HT1080 (cell line): ENCODE measurements at regions not wholly inside any gene's neighbourhood (a gene's known extent, or its start where the extent isn't known, plus 50 kb on each side); places are given as distances from the start of the nearest gene placed in this dataset.
A peak's percentile ranks its signal among the peaks of the same experiment; 100 is the strongest.

Experiments
- DNase-seq: peaks from one replicate; pipeline ENCODE4 v3.0.0-alpha.2; 2015; ENCODE audit warnings: low read depth

DNA sequence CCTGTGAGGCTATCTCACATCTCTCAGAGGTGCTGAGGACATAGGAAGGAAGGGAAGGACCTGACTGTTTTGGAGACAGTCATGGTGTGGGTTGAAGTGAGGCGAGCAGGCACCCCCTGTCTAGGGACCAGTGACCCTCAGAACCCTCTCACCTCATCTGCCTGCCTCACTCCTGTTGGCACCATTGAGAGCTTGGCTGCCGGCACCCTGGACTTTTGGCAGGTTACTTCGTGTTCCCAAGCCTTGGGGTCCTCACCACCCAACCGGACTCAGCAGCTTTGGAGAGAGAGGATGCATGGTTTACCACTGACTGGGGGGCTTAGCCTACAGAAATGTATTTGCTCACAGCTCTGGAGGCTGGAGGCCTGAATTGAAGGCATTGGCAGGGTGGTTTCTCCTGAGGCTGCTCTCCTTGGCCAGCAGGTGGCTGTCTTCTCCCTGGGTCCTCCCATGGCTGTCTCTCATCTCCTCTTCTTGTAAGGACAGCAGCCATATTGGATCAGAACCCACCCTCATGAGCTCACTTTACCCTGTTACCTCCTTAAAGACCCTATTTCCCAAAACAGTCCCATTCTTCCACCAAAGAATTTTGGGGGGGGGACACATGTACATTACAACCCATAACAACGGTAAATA lies 142.0 kb downstream of the TSN start:
- peak; percentile 72 for DNase-seq

- DNase-seq: peak; percentile 85
Observed at GRCh38 chr2:121898483-121898882, 143.0 kb downstream of the TSN start.

DNA sequence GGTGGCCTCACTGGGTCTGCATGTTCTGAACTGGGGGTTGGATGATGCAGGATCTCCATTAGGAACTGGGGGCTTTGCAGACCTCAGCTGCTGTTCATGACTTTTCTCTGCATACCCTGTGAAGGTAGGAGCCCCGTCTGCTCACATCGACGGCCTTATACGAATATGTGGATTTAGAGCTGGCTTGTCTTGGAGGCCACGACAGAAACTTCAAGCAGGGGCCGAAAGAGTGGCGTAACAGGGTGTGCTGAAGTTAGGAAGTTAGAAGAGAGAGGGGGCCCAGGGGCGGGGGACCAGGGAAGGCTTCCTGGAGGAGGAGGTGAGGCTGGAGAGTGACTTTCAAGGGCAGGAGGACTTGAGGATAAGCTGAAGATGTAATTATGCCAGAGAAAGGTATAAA lies 144.9 kb downstream of the TSN start:
- no peak for DNase-seq

DNA sequence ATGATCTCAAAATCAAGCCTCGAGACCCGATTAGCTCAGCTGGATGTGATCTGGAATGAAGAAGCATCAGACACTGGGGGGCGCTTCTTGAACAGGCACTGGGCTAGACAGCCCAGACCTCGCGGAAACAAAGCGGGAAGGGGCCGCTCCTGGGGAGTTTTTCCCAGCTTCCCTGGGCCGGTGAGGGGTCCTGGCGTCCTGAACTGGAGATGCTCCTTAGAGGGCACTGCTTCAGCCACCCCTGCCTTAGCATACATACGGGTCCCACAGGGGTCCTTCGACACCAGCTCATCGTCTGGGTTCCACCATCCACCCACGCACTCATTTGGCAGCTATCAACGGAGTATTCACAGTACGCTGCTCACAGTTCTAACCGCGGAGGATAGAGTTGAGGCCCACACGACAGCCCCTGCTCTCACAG lies 146.7 kb downstream of the TSN start:
- peak; percentile 84 for DNase-seq

GRCh38 chr2:121902616-121903015 lies 147.2 kb downstream of the TSN start:
- no peak for DNase-seq

DNA sequence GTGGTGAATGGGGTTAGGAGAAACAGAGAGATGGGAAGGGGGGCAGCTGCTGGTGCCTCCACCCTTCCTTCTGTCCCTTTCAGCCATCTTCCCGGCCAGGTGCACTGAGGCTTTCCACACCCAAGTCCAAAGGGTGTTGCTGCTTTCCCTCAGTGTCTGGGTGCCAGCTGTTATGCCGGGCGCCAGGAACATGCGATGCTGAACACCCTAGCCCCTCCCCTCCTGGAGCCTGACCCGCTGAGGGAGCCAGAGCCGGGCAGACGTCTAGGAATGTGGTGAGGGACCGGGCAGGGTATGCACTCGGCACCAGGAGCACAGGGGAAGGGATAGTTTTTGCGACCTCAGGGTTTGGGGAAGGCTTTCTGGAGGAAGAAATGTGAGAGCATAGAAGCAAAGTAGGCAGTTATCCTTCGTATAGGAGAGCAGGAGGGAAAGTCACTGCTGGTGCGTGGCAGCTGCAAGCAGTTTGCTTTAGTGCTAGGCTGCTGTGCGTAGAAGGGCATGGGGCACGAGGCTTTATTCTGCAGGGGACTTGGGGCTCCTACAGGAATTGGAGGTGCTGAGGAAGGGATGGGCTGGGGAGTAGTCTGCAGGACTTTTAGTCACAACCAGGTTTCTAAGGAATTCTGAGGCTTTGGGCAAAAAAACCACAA lies 147.7 kb downstream of the TSN start:
- peak; percentile 30 for DNase-seq

DNA sequence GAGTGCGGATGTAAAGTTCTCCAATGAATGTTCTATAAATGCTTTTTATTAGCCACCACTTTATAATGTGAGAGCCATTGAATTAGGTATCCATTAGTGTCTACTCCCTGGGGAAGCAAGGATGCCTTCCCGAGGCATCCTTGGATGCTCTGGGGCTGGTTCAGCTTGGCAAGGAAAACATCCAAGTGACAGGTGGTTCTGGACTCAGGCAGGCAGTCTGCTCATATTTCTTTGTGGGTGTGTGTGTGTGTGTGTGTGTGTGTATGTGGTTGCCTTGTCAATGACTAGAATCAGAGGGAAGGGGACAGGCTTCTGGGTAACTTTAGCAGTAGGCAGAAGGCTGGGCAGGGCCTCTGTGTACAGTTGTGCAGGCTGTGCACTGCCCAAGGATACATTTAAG lies 149.2 kb downstream of the TSN start:
- DNase-seq: no peak

GRCh38 chr2:121905201-121905600 lies 149.8 kb downstream of the TSN start:
- DNase-seq: no peak

- DNase-seq: no peak
Observed at GRCh38 chr2:121906170-121906569, 150.7 kb downstream of the TSN start.

GRCh38 chr2:121907928-121908327 lies 152.5 kb downstream of the TSN start:
- no peak for DNase-seq

- no peak for DNase-seq
Observed at GRCh38 chr2:121910139-121910538, 154.7 kb downstream of the TSN start.

- DNase-seq: no peak
Observed at GRCh38 chr2:121911036-121911435, 155.6 kb downstream of the TSN start.

DNA sequence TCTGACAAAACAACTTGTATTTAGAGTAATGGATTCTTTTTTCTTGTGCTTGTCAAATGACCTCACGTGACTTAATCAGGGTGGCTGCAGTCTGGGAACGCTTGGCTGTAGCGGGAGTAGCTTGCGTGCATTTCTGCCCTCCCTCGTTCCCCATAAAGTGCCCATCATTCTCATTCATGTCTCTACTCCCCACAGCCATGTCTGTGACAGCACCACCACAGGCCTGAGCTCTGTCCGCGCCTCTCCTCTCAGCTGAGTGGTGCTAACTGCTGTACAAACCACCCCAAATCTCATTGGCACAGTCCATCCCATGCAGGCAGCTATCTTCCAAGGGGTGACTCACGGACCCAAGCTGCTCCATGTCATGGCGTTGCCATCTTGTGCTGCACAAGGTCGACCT lies 161.7 kb downstream of the TSN start:
- DNase-seq: no peak

DNA sequence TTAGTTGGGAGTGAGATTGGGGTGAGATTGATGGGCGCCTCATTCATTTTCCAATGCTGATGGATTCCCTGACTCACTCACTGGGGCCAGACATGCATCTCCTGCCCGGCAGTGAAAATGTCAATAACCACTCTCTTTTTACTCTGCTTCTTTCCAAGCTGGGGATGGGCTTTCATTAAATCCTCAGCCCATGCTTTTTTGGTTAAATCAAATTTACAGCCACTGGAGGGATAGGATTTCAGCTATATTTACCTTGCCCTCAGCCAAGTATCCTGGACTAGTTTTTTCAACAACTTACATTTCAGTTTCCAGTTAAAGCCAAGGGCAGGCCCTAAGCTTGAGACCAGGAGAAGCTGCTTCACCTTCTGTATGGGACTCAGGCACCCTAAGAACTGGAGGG lies 162.8 kb downstream of the TSN start:
- DNase-seq: no peak

- DNase-seq: no peak
Observed at GRCh38 chr2:121919803-121920202, 164.4 kb downstream of the TSN start.

DNA sequence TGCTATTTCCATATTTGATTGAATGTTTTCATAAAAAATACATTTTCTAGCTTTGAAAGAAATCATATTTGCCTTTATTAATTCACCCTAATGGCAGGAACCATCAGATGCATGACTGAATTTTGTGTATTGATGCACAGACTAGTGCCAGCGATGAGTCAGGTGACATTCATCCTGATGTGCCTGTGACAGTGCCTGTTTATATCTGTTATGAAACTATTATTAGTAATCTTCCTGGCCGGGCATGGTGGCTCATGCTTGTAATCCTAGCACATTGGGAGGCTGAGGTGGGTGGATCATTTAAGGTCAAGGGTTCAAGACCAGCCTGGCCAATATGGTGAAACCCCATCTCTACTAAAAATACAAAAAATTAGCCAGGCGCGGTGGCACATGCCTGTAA lies 170.0 kb downstream of the TSN start:
- peak; percentile 47 for DNase-seq

DNA sequence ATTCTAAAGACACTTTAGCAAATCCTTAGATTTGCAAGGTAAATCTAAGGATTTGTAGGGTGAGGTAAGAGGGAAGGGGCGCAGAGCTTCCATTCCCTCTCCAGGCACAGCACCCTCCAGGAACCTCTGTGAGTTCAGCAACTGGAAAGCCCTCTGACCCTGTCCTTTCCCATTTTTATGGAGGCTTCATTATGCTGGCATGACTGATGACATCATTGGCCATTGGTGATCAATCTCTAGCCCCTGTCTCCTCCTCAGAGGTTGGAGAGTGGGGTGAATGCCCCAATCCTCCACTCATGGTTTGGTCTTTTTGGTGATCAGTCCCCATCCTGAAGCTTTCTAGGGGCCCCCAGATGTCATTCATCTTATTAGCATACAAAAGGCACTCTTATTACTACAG lies 187.8 kb downstream of the TSN start:
- DNase-seq: no peak

DNA sequence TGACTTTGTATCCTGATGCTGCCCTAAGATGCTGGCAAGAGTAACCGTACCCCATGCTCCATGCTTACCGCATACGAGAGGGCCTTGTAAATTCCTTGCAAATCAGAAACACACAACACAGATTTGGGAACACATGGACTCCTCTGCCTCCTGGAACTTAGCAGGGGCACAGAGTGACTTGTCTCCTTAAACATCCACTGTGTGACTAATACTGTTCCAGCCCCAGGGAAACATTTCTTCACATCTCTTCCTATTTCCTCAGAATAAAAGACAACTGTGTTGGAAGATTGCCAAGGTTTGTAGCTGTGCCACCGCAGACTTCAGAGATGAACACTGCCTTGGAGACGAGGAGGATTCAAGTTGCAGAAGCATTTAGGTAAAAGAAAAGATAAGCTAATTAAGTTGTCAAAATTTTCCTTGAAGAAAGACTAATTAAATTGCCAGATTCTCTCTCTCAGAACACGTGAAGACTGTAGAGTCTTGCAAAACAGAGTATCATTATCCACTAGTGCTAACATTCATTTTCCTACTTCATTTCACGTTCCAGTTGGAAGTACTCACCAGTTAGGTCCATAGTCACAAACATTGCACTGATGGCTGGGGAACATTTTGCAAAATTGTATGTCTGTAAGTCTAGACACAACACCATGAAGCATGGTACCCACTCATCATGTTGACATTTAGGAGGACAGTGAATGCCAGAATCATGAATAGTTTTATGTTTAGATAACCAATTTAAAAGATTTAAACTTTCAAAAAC lies 188.8 kb downstream of the TSN start:
- DNase-seq: peak; percentile 72

- DNase-seq: no peak
Observed at GRCh38 chr2:121947674-121948073, 192.2 kb downstream of the TSN start.

GRCh38 chr2:121949271-121949670 lies 193.8 kb downstream of the TSN start:
- DNase-seq: no peak

DNA sequence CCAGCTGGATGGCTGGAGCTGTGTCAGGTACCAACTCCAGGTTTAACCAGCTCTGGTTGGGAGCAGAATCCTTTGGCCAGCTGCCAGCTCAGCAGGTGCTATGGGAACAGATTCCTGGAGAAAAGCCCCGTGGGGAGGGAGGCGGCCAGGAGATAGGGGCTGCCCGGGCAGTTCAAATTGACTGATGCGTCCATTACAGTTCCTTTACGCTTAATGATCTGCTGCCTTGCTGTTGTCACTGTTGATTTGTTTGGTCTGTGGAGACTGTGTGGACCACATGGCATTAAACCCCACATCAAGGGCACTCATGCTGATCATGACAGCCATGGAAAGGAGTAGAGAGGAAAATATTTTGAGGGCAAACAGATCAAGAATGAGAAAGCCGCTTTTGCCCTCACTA lies 200.0 kb downstream of the TSN start:
- no peak for DNase-seq

- DNase-seq: no peak
Observed at GRCh38 chr2:121955872-121956271, 200.4 kb downstream of the TSN start.

- no peak for DNase-seq
Observed at GRCh38 chr2:121960251-121960650, 204.8 kb downstream of the TSN start.
